Liver (tissue), 8 donors: ENCODE measurements at regions not wholly inside any gene's neighbourhood (a gene's known extent, or its start where the extent isn't known, plus 50 kb on each side); places are given as distances from the start of the nearest gene placed in this dataset.

Experiments
- DNase-seq: peaks from one replicate; pipeline ENCODE4 v3.0.0-alpha.2; 2017; ENCODE audit warnings: low spot score
- H3K27ac ChIP-seq, 2 donors: one replicate each; pipeline ENCODE4 v1.7.0; 2013; ENCODE audit warnings: inconsistent platforms in 2 of 2, low read length in 2 of 2, control low read depth in 1 of 2, low read depth in 1 of 2, mild to moderate bottlenecking in 1 of 2
- H3K27me3 ChIP-seq, 4 donors: one replicate each; pipeline versions ENCODE4 v1.6.1 to v1.7.0; 2013; ENCODE audit warnings: low read length in 3 of 4, inconsistent platforms in 1 of 4, mild to moderate bottlenecking in 1 of 4, moderate library complexity in 1 of 4; ENCODE audit not compliant: control insufficient read depth in 4 of 4, insufficient read depth in 4 of 4
- H3K36me3 ChIP-seq, 4 donors: one replicate each; pipeline versions ENCODE4 v1.6.1 to v1.7.0; 2013; ENCODE audit warnings: low read length in 3 of 4, mild to moderate bottlenecking in 3 of 4, low read depth in 1 of 4, moderate library complexity in 1 of 4; ENCODE audit not compliant: control insufficient read depth in 4 of 4, insufficient read depth in 3 of 4
- H3K4me1 ChIP-seq, 4 donors: one replicate each; pipeline versions ENCODE4 v1.6.1 to v1.7.0; 2013; ENCODE audit warnings: low read length in 3 of 4, mild to moderate bottlenecking in 3 of 4, moderate library complexity in 1 of 4; ENCODE audit not compliant: control insufficient read depth in 4 of 4, insufficient read depth in 4 of 4
- H3K4me3 ChIP-seq, 3 donors: one replicate each; pipeline versions ENCODE4 v1.6.1 to v1.7.0; 2013; ENCODE audit warnings: low read length in 3 of 3, control low read depth in 1 of 3, low read depth in 1 of 3, mild to moderate bottlenecking in 1 of 3
- H3K9ac ChIP-seq, 2 donors: one replicate each; pipeline ENCODE4 v1.7.0; 2013; ENCODE audit warnings: low read length in 2 of 2, mild to moderate bottlenecking in 2 of 2, moderate library complexity in 2 of 2, control low read depth in 1 of 2, low read depth in 1 of 2
- H3K9me3 ChIP-seq, 4 donors: one replicate each; pipeline versions ENCODE4 v1.6.1 to v1.7.0; 2013; ENCODE audit warnings: low read length in 3 of 4; ENCODE audit not compliant: control insufficient read depth in 4 of 4
- CTCF ChIP-seq: fragments of 150-350 bp; IDR thresholded peaks from 2 replicates; pipeline ENCODE4 v1.5.1; 2017; ENCODE audit warnings: improper control_type of control experiment, low read depth, low read length; ENCODE audit not compliant: missing input control
- EGR1 ChIP-seq, 2 donors: IDR thresholded peaks; 2 replicates each; pipeline ENCODE4 v1.6.1; 2016 to 2018; ENCODE audit warnings: antibody characterized with exemption in 2 of 2, low read depth in 2 of 2
- FOXA1 ChIP-seq: IDR thresholded peaks from 2 replicates; pipeline ENCODE4 v1.6.1; 2016; ENCODE audit warnings: antibody characterized with exemption
- FOXA2 ChIP-seq: IDR thresholded peaks from 2 replicates; pipeline ENCODE4 v1.6.1; 2016; ENCODE audit warnings: antibody characterized with exemption
- HNF4A ChIP-seq, 2 donors: conservative IDR thresholded peaks; 2 replicates each; pipeline ENCODE4 v1.6.1; 2016; ENCODE audit warnings: antibody characterized with exemption in 2 of 2, mild to moderate bottlenecking in 2 of 2
- HNF4G ChIP-seq: IDR thresholded peaks from 2 replicates; pipeline ENCODE4 v1.6.1; 2016; ENCODE audit warnings: antibody characterized with exemption
- JUND ChIP-seq, 2 donors: IDR thresholded peaks; 2 replicates each; pipeline ENCODE4 v1.6.1; 2016; ENCODE audit warnings: antibody characterized with exemption in 2 of 2
- MAX ChIP-seq: IDR thresholded peaks from 2 replicates; pipeline ENCODE4 v1.6.1; 2016; ENCODE audit warnings: antibody characterized with exemption
- RAD21 ChIP-seq, 2 donors: IDR thresholded peaks; 2 replicates each; pipeline ENCODE4 v1.6.1; 2016; ENCODE audit warnings: antibody characterized with exemption in 2 of 2, mild to moderate bottlenecking in 2 of 2
- REST ChIP-seq: IDR thresholded peaks from 2 replicates; pipeline ENCODE4 v1.6.1; 2016; ENCODE audit warnings: antibody characterized with exemption, mild to moderate bottlenecking
- RXRA ChIP-seq, 2 donors: IDR thresholded peaks; 2 replicates each; pipeline ENCODE4 v1.6.1; 2017 to 2018; ENCODE audit warnings: antibody characterized with exemption in 2 of 2, mild to moderate bottlenecking in 1 of 2
- SP1 ChIP-seq: IDR thresholded peaks from 2 replicates; pipeline ENCODE4 v1.6.1; 2018; ENCODE audit warnings: antibody characterized with exemption, mild to moderate bottlenecking
- TAF1 ChIP-seq: conservative IDR thresholded peaks from 2 replicates; pipeline ENCODE4 v1.6.1; 2016; ENCODE audit warnings: antibody characterized with exemption, mild to moderate bottlenecking
- ZBTB33 ChIP-seq: IDR thresholded peaks from 2 replicates; pipeline ENCODE4 v1.6.1; 2016; ENCODE audit warnings: antibody characterized with exemption
- WGBS: extraction: QIAGEN DNeasy Blood & Tissue Kit; methylation state at CpG from one replicate; pipeline ENCODE4 v1.1.7; 2013; 5-methylcytosine and 5-hydroxymethylcytosine counted together
- donor health status: healthy.
- donor health status: healthy.
- donor health status: healthy.
- donor health status: healthy.
- donor health status: healthy.

- 91% methylated on average over 1 of the region's 1 CpG for WGBS
- no peak overlapping the region for H3K9ac ChIP-seq
- TF ChIP-seq SP1 = no peak
- no peak for TF ChIP-seq RAD21 (IDR thresholded peaks at IDR 0.05)
- TF ChIP-seq HNF4A (conservative IDR thresholded peaks at IDR 0.05) = no peak
- no peak for TF ChIP-seq HNF4G
- no peak for TF ChIP-seq FOXA2
Measured at GRCh38 chr10:117905404-117905803, 141.3 kb downstream of the RAB11FIP2 start.

GRCh38 chr10:117911684-117912083 lies 135.1 kb downstream of the RAB11FIP2 start:
- no peak for DNase-seq
- H3K36me3 ChIP-seq = no peaks in the 10 kb centered on the region
- no peak overlapping the region for H3K9ac ChIP-seq
- no peak overlapping the region for H3K4me3 ChIP-seq
- no peak overlapping the region for H3K27ac ChIP-seq
- no peaks in the 10 kb centered on the region for H3K4me1 ChIP-seq
- H3K27me3 ChIP-seq = peaks cover 0 to 12% (median under 1%) of the 10 kb centered on the region in 4 donors
- TF ChIP-seq JUND (IDR thresholded peaks at IDR 0.05) (no peak), EGR1 (IDR thresholded peaks at IDR 0.05; ENCODE audit: low read depth in 2 of 2) (no peak), FOXA2 (no peak), CTCF (no peak), REST (no peak), HNF4A (conservative IDR thresholded peaks at IDR 0.05) (no peak), ZBTB33 (no peak), SP1 (no peak), RXRA (IDR thresholded peaks at IDR 0.05) (no peak), TAF1 (no peak), FOXA1 (no peak), MAX (no peak), RAD21 (IDR thresholded peaks at IDR 0.05) (no peak)
- WGBS = 48% methylated on average over 2 of the region's 2 CpGs
- no peaks in the 10 kb centered on the region for H3K9me3 ChIP-seq

More at GRCh38 chr10:117905404-117905803, 141.3 kb downstream of the RAB11FIP2 start:
- DNase-seq = no peak
- peaks cover 0 to 18% (median 2%) of the 10 kb centered on the region in 4 donors for H3K27me3 ChIP-seq
- no peaks in the 10 kb centered on the region for H3K36me3 ChIP-seq
- no peaks in the 10 kb centered on the region for H3K4me1 ChIP-seq
- no peak overlapping the region for H3K4me3 ChIP-seq
- no peak overlapping the region for H3K27ac ChIP-seq
- H3K9me3 ChIP-seq = no peaks in the 10 kb centered on the region
